ENCODE measurements at regions not wholly inside any gene's neighbourhood (a gene's known extent, or its start where the extent isn't known, plus 50 kb on each side); places are given as distances from the start of the nearest gene placed in this dataset.

DNA sequence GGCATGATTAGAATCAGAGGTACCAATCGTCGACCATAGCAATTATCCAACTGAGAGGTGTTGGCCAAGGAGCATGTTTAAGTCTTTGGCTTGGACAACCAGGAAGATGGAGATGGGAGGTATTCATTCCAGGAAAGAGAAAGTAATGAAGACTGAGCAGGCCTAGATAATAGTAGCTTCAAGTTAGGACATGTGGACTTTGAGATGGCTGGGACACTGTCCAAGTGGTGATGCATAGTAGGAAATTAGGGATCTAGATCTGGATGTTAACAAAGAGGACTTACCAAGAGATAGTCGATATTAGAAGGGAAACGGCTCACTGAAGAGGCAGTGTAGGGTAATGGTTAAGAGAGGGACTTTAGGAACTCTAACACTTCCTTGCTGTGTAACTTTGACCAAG lies 266.7 kb downstream of the FAM76B start:
- TF ChIP-seq ZFX (IDR thresholded peaks at IDR 0.05; ENCODE audit: borderline replicate concordance), result no peak
- TF ChIP-seq, protein P1, sequence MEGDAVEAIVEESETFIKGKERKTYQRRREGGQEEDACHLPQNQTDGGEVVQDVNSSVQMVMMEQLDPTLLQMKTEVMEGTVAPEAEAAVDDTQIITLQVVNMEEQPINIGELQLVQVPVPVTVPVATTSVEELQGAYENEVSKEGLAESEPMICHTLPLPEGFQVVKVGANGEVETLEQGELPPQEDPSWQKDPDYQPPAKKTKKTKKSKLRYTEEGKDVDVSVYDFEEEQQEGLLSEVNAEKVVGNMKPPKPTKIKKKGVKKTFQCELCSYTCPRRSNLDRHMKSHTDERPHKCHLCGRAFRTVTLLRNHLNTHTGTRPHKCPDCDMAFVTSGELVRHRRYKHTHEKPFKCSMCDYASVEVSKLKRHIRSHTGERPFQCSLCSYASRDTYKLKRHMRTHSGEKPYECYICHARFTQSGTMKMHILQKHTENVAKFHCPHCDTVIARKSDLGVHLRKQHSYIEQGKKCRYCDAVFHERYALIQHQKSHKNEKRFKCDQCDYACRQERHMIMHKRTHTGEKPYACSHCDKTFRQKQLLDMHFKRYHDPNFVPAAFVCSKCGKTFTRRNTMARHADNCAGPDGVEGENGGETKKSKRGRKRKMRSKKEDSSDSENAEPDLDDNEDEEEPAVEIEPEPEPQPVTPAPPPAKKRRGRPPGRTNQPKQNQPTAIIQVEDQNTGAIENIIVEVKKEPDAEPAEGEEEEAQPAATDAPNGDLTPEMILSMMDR (IDR thresholded peaks at IDR 0.05), result no peak
- no peak overlapping the region for H3K27ac ChIP-seq

DNA sequence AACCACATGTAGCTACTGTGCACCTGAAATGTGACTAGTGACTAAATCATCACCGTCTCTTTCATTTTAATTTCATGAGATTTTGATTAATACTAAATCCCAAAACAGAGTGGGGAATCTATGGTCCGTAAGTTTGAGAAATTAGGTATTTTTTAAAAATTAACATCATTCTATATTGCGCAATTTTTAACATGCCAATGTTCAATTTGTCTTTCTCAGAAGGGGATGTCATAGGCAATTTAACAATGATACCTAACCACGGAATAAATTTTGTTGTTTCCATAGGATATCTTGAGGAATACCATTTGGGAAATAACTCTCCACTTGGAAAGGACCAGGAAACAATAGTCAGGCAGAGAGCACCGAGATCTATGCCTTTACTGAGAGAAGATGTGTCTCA lies 267.7 kb downstream of the FAM76B start:
- TF ChIP-seq ZFX (IDR thresholded peaks at IDR 0.05; ENCODE audit: borderline replicate concordance), result no peak
- TF ChIP-seq, protein P1 (IDR thresholded peaks at IDR 0.05), result no peak
- no peak overlapping the region for H3K27ac ChIP-seq

DNA sequence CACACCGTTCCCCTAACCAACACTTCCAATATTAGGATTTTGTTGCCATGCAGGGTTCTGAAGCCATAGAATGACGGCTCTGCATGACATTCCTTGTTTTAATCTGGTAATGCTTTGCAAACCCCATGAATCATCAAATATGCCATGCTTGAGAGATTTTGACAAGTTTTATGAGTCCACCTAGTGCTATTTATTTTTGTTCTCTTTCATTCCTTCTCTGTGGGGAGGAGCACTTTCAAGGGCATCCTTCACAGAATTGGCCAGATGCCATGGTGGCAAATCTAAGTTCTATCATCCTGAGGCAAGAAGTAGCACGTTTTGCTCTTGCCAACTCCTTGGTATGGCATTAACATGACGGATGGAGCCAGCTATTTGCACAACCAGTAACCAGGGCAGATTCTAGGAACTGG lies 268.4 kb downstream of the FAM76B start:
- TF ChIP-seq, protein P1 (IDR thresholded peaks at IDR 0.05), result no peak
- TF ChIP-seq ZFX (IDR thresholded peaks at IDR 0.05; ENCODE audit: borderline replicate concordance), result no peak
- no peak overlapping the region for H3K27ac ChIP-seq

DNA sequence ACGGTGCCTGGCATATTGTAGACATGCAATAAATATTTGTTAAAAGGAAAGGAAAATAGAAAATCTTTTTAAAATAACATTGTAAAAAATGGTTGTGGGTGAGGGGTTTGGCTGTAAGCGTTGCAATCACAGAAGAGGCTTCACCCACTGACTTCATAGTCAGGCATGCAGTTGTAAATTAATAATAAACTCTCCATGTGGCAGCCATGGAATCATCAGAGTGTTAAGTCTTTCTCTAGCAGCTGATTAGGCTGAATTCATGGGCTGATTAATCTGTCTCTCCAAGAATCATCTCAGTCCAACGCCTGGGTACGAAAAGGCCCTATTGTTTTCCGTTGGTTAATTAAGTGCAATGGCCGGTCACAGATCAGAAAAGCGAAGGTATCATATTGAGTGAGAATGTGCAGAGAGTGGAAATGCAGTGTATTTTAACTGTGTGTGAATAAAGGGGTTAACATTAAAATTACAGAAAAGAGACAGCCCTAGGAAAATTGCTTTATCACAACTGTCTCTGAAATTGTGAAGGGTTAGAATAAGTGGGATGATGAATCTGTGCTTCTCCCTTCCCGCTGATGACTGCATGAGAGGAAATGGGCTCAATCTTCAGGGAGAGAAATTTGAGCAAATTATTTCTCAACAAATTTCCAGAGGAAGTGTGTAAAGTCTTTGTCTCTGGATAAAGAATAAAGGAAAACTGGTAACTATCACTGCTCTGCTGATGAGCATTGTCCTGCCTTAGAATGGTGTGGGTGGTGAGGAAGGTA lies 269.0 kb downstream of the FAM76B start:
- no peak overlapping the region for H3K27ac ChIP-seq
- no peak for TF ChIP-seq ZFX (IDR thresholded peaks at IDR 0.05; ENCODE audit: borderline replicate concordance)
- TF ChIP-seq, protein P1 (IDR thresholded peaks at IDR 0.05), result no peak

DNA sequence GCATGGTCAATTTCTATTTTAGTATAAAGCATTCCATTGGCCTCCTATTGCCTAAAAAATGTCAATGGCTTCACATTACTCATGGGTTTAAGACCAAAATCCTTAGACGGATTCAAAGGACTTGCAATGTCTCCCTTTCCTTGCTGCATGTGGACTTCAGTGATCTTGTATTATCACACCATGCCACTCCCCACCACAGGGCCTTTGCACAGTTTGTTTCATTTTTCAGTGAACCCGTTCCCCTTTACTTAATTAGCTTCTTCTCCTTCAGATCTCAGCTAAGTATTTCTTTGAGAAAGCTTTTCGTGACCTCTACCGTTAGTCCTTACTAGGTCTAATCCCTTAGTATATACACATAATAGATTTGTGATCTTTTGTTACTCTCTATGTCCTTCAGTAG lies 269.7 kb downstream of the FAM76B start:
- H3K27ac ChIP-seq, result no peak overlapping the region
- no peak for TF ChIP-seq ZFX (IDR thresholded peaks at IDR 0.05; ENCODE audit: borderline replicate concordance)
- TF ChIP-seq, protein P1 (IDR thresholded peaks at IDR 0.05), result no peak

DNA sequence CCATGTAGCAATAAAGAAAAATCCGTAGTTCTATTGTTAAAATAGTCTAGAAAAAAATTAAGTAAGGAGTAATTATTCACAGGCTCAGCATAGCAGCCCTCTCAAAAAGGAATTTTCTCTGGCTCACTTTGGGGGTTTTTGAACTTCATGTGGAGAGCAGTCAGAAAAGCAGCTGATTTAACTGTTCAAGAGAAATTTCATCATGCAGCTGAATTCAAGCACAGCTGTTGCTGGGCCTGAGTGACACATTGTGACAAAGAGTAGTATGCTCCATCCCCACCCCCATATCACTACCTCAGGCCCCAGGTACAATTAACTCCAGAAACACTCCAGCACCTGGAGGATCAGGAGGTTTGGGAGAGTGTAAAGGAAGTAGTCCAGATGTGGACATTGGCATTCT lies 272.1 kb downstream of the FAM76B start:
- no peak for TF ChIP-seq ZFX (IDR thresholded peaks at IDR 0.05; ENCODE audit: borderline replicate concordance)
- TF ChIP-seq, protein P1 (IDR thresholded peaks at IDR 0.05), result no peak
- no peak overlapping the region for H3K27ac ChIP-seq

DNA sequence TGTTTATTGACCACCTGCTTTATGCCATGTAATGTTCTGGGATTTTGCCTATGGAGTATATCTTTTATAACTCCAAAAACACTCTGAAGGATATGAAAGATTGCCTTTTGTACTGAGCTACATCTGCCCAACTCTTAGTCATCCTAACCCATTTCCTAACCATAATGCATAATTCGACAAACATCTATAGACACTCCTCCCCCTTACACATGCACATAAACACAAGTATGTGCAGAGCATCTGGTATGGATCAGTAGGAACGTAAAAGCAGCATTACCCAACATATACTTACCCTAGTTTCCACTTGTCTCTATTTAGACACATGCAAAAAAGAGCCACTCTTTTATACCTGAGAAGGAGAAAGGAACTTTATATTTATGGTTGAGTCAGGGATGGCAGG lies 272.8 kb downstream of the FAM76B start:
- TF ChIP-seq, protein P1 (IDR thresholded peaks at IDR 0.05), result no peak
- TF ChIP-seq ZFX (IDR thresholded peaks at IDR 0.05; ENCODE audit: borderline replicate concordance), result no peak
- no peak overlapping the region for H3K27ac ChIP-seq
